PC-9 (cell line): ENCODE measurements at regions not wholly inside any gene's neighbourhood (a gene's known extent, or its start where the extent isn't known, plus 50 kb on each side); places are given as distances from the start of the nearest gene placed in this dataset.
A peak's percentile ranks its signal among the peaks of the same experiment; 100 is the strongest.

Source experiments
- BruUV-seq: library from RNA; stranded (reverse); fragments of 400-500 nt; replicated peaks from 2 replicates; lab custom pipeline; 2021; lab: Mats Ljungman, UMichigan
- CTCF ChIA-PET: fragments of 300-600 bp; sonication (Branson Sonifier 250); formaldehyde crosslinking; loops from one replicate; lab custom pipeline; 2022; ENCODE audit warnings: antibody characterized with exemption; lab: Charles Lee
- POLR2A ChIA-PET: fragments of 300-600 bp; sonication (Branson Sonifier 250); formaldehyde crosslinking; loops from one replicate; lab custom pipeline; 2022; ENCODE audit warnings: antibody characterized with exemption; ENCODE audit not compliant: unreplicated experiment; lab: Charles Lee
- DNase-seq, 2 experiments: peaks; one replicate each; pipeline versions ENCODE4 v3.0.0 to v3.0.0-alpha.2; 2015 to 2022; ENCODE audit warnings: mixed read lengths in 1 of 2
- H2AFZ ChIP-seq: fragments of 200-600 bp; sonication (generic); 2 replicates; pipeline ENCODE4 v1.8.1; 2017; ENCODE audit warnings: antibody characterized with exemption
- H3F3A ChIP-seq: fragments of 200-600 bp; sonication (generic); 2 replicates; pipeline ENCODE4 v1.8.1; 2017; ENCODE audit warnings: antibody characterized with exemption, mild to moderate bottlenecking, low read depth; ENCODE audit not compliant: insufficient read depth
- H3K27ac ChIP-seq: fragments of 200-600 bp; sonication (generic); 2 replicates; pipeline ENCODE4 v1.6.1; 2016; ENCODE audit warnings: mixed run types
- H3K27me3 ChIP-seq: fragments of 200-600 bp; sonication (generic); 2 replicates; pipeline ENCODE4 v1.6.1; 2016; ENCODE audit warnings: low read depth, mixed run types; ENCODE audit not compliant: insufficient read depth
- H3K36me3 ChIP-seq: fragments of 200-600 bp; sonication (generic); 2 replicates; pipeline ENCODE4 v1.6.1; 2016; ENCODE audit warnings: low read depth, mixed run types
- H3K4me1 ChIP-seq: fragments of 200-600 bp; sonication (generic); replicated peaks from 2 replicates; pipeline ENCODE4 v1.6.1; 2016; ENCODE audit warnings: mixed run types; ENCODE audit not compliant: insufficient read depth
- H3K4me2 ChIP-seq: fragments of 200-600 bp; sonication (generic); 2 replicates; pipeline ENCODE4 v1.6.1; 2017; ENCODE audit warnings: mixed run types
- H3K4me3 ChIP-seq: fragments of 200-600 bp; sonication (generic); 2 replicates; pipeline ENCODE4 v1.6.1; 2016; ENCODE audit warnings: mixed run types
- H3K79me2 ChIP-seq: fragments of 200-600 bp; sonication (generic); 2 replicates; pipeline ENCODE4 v1.6.1; 2017; ENCODE audit warnings: low read depth, mixed run types
- H3K9me2 ChIP-seq: fragments of 200-600 bp; sonication (generic); 2 replicates; pipeline ENCODE4 v1.8.1; 2017; ENCODE audit warnings: mild to moderate bottlenecking; ENCODE audit not compliant: insufficient read depth
- H3K9me3 ChIP-seq: fragments of 200-600 bp; sonication (generic); 2 replicates; pipeline ENCODE4 v1.8.1; 2016; ENCODE audit warnings: low read depth; ENCODE audit not compliant: insufficient read depth
- H4K20me1 ChIP-seq: fragments of 200-600 bp; sonication (generic); 2 replicates; pipeline ENCODE4 v1.8.1; 2017; ENCODE audit not compliant: insufficient read depth
- CTCF ChIP-seq: fragments of 200-600 bp; sonication (generic); conservative IDR thresholded peaks from 2 replicates; pipeline ENCODE4 v1.6.1; 2017; ENCODE audit warnings: mixed run types, antibody characterized with exemption, mild to moderate bottlenecking, moderate library complexity
- EZH2 ChIP-seq: fragments of 200-600 bp; sonication (generic); IDR thresholded peaks from 2 replicates; pipeline ENCODE4 v1.8.0; 2017; ENCODE audit warnings: antibody characterized with exemption, low read depth
- intact Hi-C: fragments of 100-400 bp; cut with micrococcal nuclease; formaldehyde crosslinking; loops from one replicate; pipeline ENCODE4 v1.10.0; 2022; ENCODE audit not compliant: unreplicated experiment

DNA sequence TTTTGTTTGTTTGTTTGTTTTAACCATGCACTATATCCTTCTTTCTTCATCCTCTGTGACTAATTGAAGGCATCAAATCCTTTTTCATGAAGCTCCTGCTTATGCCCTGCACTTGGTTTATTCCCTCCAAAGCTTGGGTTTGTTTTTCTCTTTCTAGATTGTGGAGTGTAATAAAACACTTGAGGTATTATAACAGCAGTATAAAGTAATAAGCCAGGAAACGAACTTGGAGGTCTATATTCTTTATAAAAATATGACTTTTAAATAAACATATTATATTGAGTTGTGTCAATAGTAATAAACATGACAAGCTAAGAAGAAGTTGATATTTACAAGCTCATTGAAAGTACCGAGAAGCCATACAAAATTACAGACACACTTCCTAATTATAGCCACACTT lies 659.4 kb downstream of the RFPL4B start:
- Histone ChIP-seq H3K79me2 (no peaks in the 10 kb centered on the region), H2AFZ (0 out of 2 replicates have a peak overlapping the region, but pooled peaks have one; percentile 17), H3K4me2 (no peak overlapping the region), H3K36me3 (no peaks in the 10 kb centered on the region), H3K27ac (no peak overlapping the region), H3K4me1 (no peaks in the 10 kb centered on the region), H4K20me1 (no peaks in the 10 kb centered on the region), H3K9me2 (no peaks in the 10 kb centered on the region), H3K4me3 (no peak overlapping the region), H3K27me3 (no peaks in the 10 kb centered on the region), H3K9me3 (no peaks in the 10 kb centered on the region), H3F3A (no peaks in the 10 kb centered on the region)
- ChIA-PET CTCF (no interaction called here), POLR2A (no interaction called here)
- intact Hi-C loops, result no loop called here
- TF ChIP-seq EZH2 (no peak), CTCF (no peak)
- no peak for DNase-seq
- BruUV-seq, result no TSS peak

DNA sequence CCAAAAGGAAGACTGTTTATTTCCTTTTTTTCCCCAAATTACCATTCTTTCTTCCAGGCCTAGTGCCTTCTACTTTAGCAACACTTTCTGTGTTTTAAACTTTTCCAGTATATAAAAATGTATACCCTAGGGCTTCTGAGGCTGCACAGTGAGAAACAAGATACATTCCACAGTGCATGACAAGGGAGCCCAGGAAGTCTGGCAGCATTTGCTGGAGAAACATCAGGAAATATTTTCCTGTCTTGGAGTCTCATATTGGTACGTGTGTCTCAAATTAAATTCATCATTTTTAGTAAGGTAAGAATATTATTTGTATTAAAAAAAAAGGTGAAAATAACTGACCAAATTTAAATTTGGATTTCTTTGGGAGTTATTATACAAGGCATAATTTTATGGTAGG lies 662.6 kb downstream of the RFPL4B start:
- intact Hi-C loops, result no loop called here

GRCh38 chr6:113010196-113010989 lies 663.3 kb downstream of the RFPL4B start:
- H3F3A ChIP-seq, result no peaks in the 10 kb centered on the region
- H3K4me2 ChIP-seq, result no peak overlapping the region
- ChIA-PET CTCF (no interaction called here), POLR2A (no interaction called here)
- no peaks in the 10 kb centered on the region for H4K20me1 ChIP-seq
- no peaks in the 10 kb centered on the region for H3K79me2 ChIP-seq
- H3K27me3 ChIP-seq, result no peaks in the 10 kb centered on the region
- H3K27ac ChIP-seq, result no peak overlapping the region
- H3K9me3 ChIP-seq, result no peaks in the 10 kb centered on the region
- H2AFZ ChIP-seq, result no peak overlapping the region
- TF ChIP-seq CTCF, result no peak
- TF ChIP-seq EZH2, result no peak
- H3K9me2 ChIP-seq, result no peaks in the 10 kb centered on the region
- BruUV-seq, result no TSS peak
- intact Hi-C loops, result no loop called here
- no peak overlapping the region for H3K4me3 ChIP-seq
- no peak for DNase-seq
- H3K4me1 ChIP-seq, result no peaks in the 10 kb centered on the region
- H3K36me3 ChIP-seq, result no peaks in the 10 kb centered on the region

More for the DNA sequence above, 662.6 kb downstream of the RFPL4B start:
- no TSS peak for BruUV-seq
- H3K36me3 ChIP-seq, result no peaks in the 10 kb centered on the region
- no peaks in the 10 kb centered on the region for H3K4me1 ChIP-seq
- H2AFZ ChIP-seq, result no peak overlapping the region
- H3F3A ChIP-seq, result no peaks in the 10 kb centered on the region
- H3K4me3 ChIP-seq, result no peak overlapping the region
- H4K20me1 ChIP-seq, result no peaks in the 10 kb centered on the region
- H3K27ac ChIP-seq, result no peak overlapping the region
- POLR2A ChIA-PET, result no interaction called here
- DNase-seq, result no peak
- TF ChIP-seq CTCF (no peak), EZH2 (no peak)
- CTCF ChIA-PET, result no interaction called here
- no peak overlapping the region for H3K4me2 ChIP-seq
- no peaks in the 10 kb centered on the region for H3K79me2 ChIP-seq
- H3K9me2 ChIP-seq, result no peaks in the 10 kb centered on the region
- no peaks in the 10 kb centered on the region for H3K27me3 ChIP-seq
- H3K9me3 ChIP-seq, result no peaks in the 10 kb centered on the region
